ENCODE measurements at regions not wholly inside any gene's neighbourhood (a gene's known extent, or its start where the extent isn't known, plus 50 kb on each side); places are given as distances from the start of the nearest gene placed in this dataset.

GRCh38 chr17:22570144-22570845 lies 878.0 kb downstream of the KCNJ18 start:
- DNase-seq, result no peak

- DNase-seq, result no peak
These were observed 907.0 kb downstream of the KCNJ18 start for GRCh38 chr17:22599322-22599721.

- DNase-seq, result no peak
These were observed 908.4 kb downstream of the KCNJ18 start for GRCh38 chr17:22600644-22601298.

Data from hypothalamus (tissue), 51 donors.